ENCODE measurements at regions not wholly inside any gene's neighbourhood (a gene's known extent, or its start where the extent isn't known, plus 50 kb on each side); places are given as distances from the start of the nearest gene placed in this dataset.

- DNase-seq = no peak
These were observed 75.3 kb upstream of the TRPC3 start for GRCh38 chr4:122027203-122027602.

DNA sequence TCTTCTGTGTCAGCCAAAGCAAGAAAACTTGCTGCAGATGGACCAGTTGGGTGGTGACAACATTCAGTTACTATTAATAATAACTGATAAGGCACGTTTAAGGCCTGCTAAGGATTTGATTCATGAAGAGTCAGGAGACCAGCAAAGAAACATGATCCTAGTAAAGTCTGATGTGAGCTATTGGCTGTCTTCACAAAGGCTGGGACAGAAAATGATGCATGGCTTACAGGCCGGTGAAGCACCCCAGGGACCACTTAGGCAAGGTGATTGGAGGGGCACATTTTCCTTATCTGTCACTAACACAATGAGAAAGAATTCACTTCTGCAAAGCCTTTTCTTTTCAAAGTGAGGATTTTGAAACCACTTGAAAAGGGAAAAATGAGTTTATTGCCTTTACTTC is 65.4 kb upstream of the TRPC3 start:
- DNase-seq = no peak

- DNase-seq = no peak
These were observed 63.3 kb upstream of the TRPC3 start for GRCh38 chr4:122015203-122015602.

DNA sequence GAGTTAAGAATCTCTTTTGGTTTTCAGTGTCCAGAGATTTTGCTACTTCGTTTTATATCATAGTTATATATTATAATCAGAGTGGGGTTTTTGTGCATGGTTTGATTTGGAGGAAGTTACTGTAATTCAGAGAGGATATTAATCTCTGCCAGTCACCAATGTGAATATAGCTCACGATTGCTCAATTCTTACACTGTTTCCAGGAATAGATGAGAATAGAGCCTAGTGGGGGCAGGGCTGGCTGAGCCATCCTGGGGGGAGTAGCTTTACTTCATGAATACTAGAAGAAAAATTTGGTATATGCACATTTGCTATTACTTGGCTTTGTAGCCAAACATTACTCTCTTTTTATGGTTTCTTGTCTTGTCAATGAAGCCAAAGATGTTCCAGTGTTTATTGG is 60.9 kb upstream of the TRPC3 start:
- no peak for DNase-seq

GRCh38 chr4:122010610-122011009 is 58.8 kb upstream of the TRPC3 start:
- no peak for DNase-seq

GRCh38 chr4:122009524-122009923 is 57.7 kb upstream of the TRPC3 start:
- no peak for DNase-seq

- DNase-seq = no peak
These were observed 55.2 kb upstream of the TRPC3 start for GRCh38 chr4:122007016-122007415.

DNA sequence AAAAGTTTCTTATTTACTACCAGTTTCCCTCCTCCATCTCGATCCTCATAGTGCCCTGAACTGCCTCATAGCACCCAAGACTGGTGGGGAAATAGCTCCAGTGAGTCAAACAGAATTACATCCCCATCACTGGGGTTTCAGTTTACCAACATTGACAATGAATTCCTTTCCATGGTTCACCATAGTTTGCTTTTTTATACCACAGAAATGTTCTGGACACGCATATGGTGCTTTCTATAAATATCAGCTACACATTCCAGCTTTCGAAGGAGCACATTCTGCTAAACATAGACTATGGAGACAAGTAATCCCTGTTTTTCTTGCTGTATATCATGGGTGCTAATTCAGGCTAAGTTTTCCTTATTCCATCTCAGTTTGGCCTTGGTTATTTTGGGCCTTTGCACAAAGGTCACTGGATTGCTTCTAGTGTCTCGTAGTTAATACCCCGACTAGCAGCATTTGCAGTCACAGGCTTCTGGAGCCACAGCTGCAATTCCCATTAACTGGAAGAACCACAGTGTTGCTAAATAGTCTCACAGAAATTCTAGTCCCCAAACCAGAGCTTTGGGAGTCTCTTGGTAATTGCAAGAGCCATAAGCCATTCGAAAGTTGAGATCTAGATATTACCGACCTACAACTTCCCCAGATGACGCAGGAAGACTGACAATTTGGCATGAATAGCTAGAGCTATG is 53.4 kb upstream of the TRPC3 start:
- DNase-seq = no peak

- peak; percentile 7 for DNase-seq
These were observed 51.5 kb upstream of the TRPC3 start for GRCh38 chr4:122003335-122003734.

Measured in Kasumi-1 (cell line).